ENCODE measurements at regions not wholly inside any gene's neighbourhood (a gene's known extent, or its start where the extent isn't known, plus 50 kb on each side); places are given as distances from the start of the nearest gene placed in this dataset.

- TF ChIP-seq ZNF383 (CRISPR knock-in tag; IDR thresholded peaks at IDR 0.05; ENCODE audit: borderline replicate concordance) = no peak
- TF ChIP-seq PPARG (CRISPR knock-in tag; conservative IDR thresholded peaks at IDR 0.05) = no peak
- no peak for TF ChIP-seq NR3C1 (CRISPR knock-in tag; IDR thresholded peaks at IDR 0.05)
- no peak for TF ChIP-seq GABPA (IDR thresholded peaks at IDR 0.05; ENCODE audit: low read depth, low read length)
- no peak for TF ChIP-seq GABPA (CRISPR knock-in tag; IDR thresholded peaks at IDR 0.05; ENCODE audit: low read depth)
- no peak for TF ChIP-seq CHD2 (IDR thresholded peaks at IDR 0.05; ENCODE audit: low read depth, low read length)
- TF ChIP-seq ZNF30 (CRISPR knock-in tag; IDR thresholded peaks at IDR 0.05) = no peak
- TF ChIP-seq MXI1 (IDR thresholded peaks at IDR 0.05; ENCODE audit: borderline replicate concordance, low read depth, low read length) = no peak
- TF ChIP-seq NCOA1 (CRISPR knock-in tag; IDR thresholded peaks at IDR 0.05) = no peak
These were observed 696.0 kb upstream of the CHRM3 start for GRCh38 chr1:238690415-238690814.
